Osteocyte (in vitro differentiated cells): ENCODE measurements at regions not wholly inside any gene's neighbourhood (a gene's known extent, or its start where the extent isn't known, plus 50 kb on each side); places are given as distances from the start of the nearest gene placed in this dataset.

Experiments
- DNase-seq: peaks from one replicate; pipeline ENCODE4 v3.0.0; 2021; ENCODE audit warnings: mixed read lengths; ENCODE audit not compliant: unreplicated experiment; ENCODE audit errors: extremely low spot score
- H3K27ac Mint-ChIP-seq: one replicate; pipeline ENCODE4 v1.8.0; 2021; ENCODE audit warnings: mild to moderate bottlenecking, mixed read lengths; ENCODE audit not compliant: unreplicated experiment
- H3K27me3 Mint-ChIP-seq: one replicate; pipeline ENCODE4 v1.8.0; 2021; ENCODE audit warnings: mixed read lengths; ENCODE audit not compliant: unreplicated experiment
- H3K36me3 Mint-ChIP-seq: one replicate; pipeline ENCODE4 v1.8.0; 2021; ENCODE audit warnings: mixed read lengths; ENCODE audit not compliant: unreplicated experiment
- H3K4me1 Mint-ChIP-seq: one replicate; pipeline ENCODE4 v1.8.0; 2021; ENCODE audit warnings: mixed read lengths; ENCODE audit not compliant: unreplicated experiment
- H3K4me3 Mint-ChIP-seq: one replicate; pipeline ENCODE4 v1.8.0; 2021; ENCODE audit warnings: mild to moderate bottlenecking, moderate library complexity, mixed read lengths; ENCODE audit not compliant: unreplicated experiment
- H3K9me3 Mint-ChIP-seq: one replicate; pipeline ENCODE4 v1.8.0; 2021; ENCODE audit warnings: mixed read lengths; ENCODE audit not compliant: unreplicated experiment
- TF ChIP-seq, protein P1 (sequence below): fragments of 200-600 bp; sonication (generic); IDR thresholded peaks from 2 replicates; pipeline ENCODE4 v1.5.0; 2021; ENCODE audit warnings: antibody characterized with exemption, mild to moderate bottlenecking, moderate library complexity

DNA sequence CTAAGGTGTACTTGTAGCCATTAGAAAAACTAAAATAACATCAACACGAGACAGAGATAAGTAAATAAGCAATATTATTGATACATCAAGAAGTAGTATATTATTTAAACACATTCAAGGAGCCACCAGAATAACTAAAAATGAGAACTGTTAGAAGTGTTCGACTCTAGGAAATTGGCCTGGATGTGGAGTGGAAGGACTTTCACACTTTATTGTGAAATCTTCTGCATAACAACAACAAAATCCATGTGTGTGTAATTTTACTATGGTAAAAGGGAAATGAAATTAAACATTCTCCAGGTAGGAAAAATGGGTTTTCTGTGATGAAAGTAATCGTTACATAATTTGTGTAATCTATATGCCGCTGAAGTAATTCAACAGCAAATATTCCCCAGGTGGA, 96.3 kb upstream of the RNF152 start:
- peaks cover 1% of the 10 kb centered on the region for H3K36me3 Mint-ChIP-seq
- TF ChIP-seq, protein P1, sequence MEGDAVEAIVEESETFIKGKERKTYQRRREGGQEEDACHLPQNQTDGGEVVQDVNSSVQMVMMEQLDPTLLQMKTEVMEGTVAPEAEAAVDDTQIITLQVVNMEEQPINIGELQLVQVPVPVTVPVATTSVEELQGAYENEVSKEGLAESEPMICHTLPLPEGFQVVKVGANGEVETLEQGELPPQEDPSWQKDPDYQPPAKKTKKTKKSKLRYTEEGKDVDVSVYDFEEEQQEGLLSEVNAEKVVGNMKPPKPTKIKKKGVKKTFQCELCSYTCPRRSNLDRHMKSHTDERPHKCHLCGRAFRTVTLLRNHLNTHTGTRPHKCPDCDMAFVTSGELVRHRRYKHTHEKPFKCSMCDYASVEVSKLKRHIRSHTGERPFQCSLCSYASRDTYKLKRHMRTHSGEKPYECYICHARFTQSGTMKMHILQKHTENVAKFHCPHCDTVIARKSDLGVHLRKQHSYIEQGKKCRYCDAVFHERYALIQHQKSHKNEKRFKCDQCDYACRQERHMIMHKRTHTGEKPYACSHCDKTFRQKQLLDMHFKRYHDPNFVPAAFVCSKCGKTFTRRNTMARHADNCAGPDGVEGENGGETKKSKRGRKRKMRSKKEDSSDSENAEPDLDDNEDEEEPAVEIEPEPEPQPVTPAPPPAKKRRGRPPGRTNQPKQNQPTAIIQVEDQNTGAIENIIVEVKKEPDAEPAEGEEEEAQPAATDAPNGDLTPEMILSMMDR: no peak
- no peak for DNase-seq
- no peak overlapping the region for H3K27ac Mint-ChIP-seq
- H3K4me1 Mint-ChIP-seq: peaks cover 69% of the 10 kb centered on the region
- no peaks in the 10 kb centered on the region for H3K27me3 Mint-ChIP-seq
- no peaks in the 10 kb centered on the region for H3K9me3 Mint-ChIP-seq
- no peak overlapping the region for H3K4me3 Mint-ChIP-seq

DNA sequence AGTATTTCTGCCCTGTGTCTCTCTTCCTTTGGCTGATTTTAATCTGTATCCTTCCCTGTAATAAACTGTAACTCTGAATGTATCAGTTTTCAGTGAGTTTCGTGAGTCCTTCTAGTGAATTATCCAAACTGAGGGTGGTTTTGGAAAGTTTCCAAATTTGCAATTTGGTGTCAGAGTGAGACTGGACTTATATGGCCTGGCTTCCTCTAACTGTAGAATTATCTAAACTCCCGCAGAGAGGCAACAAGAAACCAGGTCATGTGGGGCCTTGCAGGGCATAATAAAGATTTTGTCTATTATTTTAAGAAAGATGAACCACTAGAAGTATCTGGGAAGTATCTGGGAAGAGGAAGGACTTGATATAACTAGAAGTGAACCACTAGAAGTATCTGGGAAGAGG, 95.3 kb upstream of the RNF152 start:
- peak overlapping the region; percentile 58 for H3K27ac Mint-ChIP-seq
- TF ChIP-seq, protein P1: no peak
- no peaks in the 10 kb centered on the region for H3K27me3 Mint-ChIP-seq
- peaks cover 61% of the 10 kb centered on the region for H3K4me1 Mint-ChIP-seq
- no peaks in the 10 kb centered on the region for H3K9me3 Mint-ChIP-seq
- H3K4me3 Mint-ChIP-seq: no peak overlapping the region
- peaks cover 1% of the 10 kb centered on the region for H3K36me3 Mint-ChIP-seq
- DNase-seq: no peak

DNA sequence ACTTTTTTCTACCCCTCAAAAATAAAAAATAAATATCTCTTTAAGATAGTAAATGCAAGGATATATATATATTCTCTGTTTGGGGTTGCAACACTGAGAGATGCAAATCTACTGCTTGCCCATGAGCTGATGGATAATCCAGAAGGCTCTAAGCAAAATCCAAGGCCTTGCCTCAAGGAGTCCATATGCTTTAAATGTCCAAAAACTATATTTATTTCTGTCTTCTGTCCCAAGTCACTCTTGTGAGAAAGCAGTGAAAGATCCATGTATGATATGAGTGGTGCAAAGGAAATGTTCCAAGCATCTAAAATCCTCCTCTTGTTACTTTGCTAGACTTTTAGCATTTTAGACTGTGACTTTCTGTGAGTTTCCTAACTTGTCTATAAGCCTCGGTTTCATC, 92.9 kb upstream of the RNF152 start:
- TF ChIP-seq, protein P1: no peak
- Mint-ChIP-seq H3K36me3 (peaks cover 1% of the 10 kb centered on the region), H3K27me3 (no peaks in the 10 kb centered on the region), H3K4me3 (no peak overlapping the region), H3K27ac (no peak overlapping the region), H3K4me1 (peaks cover 41% of the 10 kb centered on the region), H3K9me3 (no peaks in the 10 kb centered on the region)
- DNase-seq: no peak

DNA sequence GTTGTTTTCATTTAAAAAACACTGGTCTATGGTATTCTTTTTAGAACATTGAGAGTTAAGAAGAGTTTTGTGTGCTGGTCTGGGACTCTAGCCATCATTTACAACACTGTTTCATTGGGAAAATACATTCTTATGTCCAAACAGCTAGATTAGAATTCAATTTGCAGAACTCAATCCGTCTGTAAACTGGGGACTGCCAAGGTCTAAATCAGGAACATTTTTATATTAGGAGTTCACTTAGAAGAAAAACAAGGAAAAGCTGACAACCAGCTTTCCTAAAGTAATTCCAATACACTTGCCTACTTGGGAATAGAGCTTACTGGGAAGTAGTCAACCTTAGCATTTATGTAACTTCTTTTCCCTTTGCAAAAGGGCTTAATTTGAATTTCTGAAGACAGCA, 91.5 kb upstream of the RNF152 start:
- TF ChIP-seq, protein P1: no peak
- no peaks in the 10 kb centered on the region for H3K27me3 Mint-ChIP-seq
- no peak overlapping the region for H3K27ac Mint-ChIP-seq
- DNase-seq: no peak
- peaks cover 42% of the 10 kb centered on the region for H3K4me1 Mint-ChIP-seq
- H3K36me3 Mint-ChIP-seq: peaks cover 1% of the 10 kb centered on the region
- no peaks in the 10 kb centered on the region for H3K9me3 Mint-ChIP-seq
- H3K4me3 Mint-ChIP-seq: no peak overlapping the region

DNA sequence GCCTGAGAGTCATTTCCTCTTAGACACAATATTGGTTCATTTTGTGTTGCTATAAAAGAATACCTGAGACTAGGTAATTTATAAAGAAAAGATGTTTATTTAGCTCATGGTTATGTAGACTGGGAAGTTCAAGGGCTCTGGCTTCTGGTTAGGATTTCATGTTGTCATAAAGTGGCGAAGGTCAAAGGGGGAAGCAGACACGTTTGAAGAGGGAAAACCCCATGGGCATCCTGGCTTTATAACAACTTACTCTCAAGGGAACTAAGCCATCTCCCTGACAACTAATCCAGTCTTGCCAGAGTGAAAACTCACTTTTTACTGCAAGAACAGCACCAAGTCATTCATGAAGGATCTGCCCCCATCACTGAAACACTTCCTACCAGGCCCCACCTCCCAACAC, 89.7 kb upstream of the RNF152 start:
- Mint-ChIP-seq H3K27ac (no peak overlapping the region), H3K4me1 (peaks cover 28% of the 10 kb centered on the region), H3K9me3 (no peaks in the 10 kb centered on the region), H3K36me3 (no peaks in the 10 kb centered on the region), H3K4me3 (no peak overlapping the region), H3K27me3 (no peaks in the 10 kb centered on the region)
- TF ChIP-seq, protein P1: no peak
- DNase-seq: no peak
